NCI-H2081 (cell line): ENCODE measurements at regions not wholly inside any gene's neighbourhood (a gene's known extent, or its start where the extent isn't known, plus 50 kb on each side); places are given as distances from the start of the nearest gene placed in this dataset.
A peak's percentile ranks its signal among the peaks of the same experiment; 100 is the strongest.

Experiments used
- DNase-seq, 2 experiments: peaks; one replicate each; lab custom pipeline; 2025; lab: John Stamatoyannopoulos, UW

DNA sequence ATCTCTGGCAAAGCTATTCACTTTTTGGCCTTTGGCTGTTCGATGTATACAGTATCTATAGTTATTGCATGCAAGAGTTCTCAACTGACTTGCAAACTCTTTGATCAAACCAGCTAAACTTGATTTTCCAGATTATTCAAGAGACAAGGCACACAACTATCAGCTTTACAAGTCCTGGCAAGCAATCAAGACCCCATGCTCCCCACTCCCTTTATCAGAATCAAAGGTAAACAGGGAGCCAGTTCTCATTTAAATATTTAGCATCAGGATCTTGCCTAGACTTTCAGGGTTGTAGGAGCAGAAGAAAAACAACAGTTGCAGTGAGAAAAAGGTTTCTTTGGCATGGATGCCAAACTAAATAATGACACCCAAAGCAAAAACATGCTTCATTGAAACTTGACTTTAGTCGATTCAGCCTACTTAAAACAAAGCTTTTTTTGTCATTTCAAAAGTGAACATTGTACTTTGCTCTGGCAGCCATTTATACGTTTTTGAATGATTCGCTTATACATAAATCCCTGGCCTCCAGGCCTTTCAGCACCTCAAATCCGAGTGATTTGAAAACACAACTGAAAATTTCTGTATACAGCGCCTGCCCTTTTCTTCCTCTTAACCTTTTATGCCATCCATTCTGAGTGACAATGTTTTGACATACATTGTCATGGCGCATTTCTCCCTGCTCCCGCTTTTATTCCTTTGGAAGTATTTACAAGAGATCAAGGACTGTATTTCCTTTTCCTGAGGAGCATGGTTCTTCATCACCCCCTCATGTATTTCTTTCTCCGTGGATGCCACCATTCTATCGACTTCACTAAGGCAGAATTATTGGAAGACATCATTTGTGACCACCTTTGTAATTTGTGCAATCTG, 340.8 kb downstream of the KLF5 start:
- no peak for DNase-seq

GRCh38 chr13:73397496-73398305, 338.9 kb downstream of the KLF5 start:
- no peak for DNase-seq

- DNase-seq = no peak
These were observed 335.3 kb downstream of the KLF5 start for GRCh38 chr13:73394066-73394465.

DNA sequence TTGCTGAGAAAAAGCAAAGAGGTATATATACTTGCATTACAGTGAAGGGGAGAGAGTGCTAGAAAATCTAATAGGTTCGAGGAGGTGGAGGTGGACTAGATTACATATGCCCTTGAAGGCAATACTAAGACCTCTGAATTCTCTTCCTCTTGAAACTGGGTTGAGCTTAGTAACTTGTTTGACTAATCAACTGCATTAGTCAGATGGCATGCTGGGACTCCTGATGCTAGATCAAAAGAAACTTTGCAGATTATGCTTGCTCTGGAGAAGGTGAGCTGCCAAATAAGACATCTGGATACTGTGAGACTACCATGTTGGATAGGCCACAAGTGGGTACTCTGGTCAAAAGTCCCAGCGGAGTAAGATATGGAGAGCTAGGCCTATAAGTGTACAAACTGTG, 331.3 kb downstream of the KLF5 start:
- no peak for DNase-seq

GRCh38 chr13:73388586-73388985, 329.8 kb downstream of the KLF5 start:
- DNase-seq = no peak

DNA sequence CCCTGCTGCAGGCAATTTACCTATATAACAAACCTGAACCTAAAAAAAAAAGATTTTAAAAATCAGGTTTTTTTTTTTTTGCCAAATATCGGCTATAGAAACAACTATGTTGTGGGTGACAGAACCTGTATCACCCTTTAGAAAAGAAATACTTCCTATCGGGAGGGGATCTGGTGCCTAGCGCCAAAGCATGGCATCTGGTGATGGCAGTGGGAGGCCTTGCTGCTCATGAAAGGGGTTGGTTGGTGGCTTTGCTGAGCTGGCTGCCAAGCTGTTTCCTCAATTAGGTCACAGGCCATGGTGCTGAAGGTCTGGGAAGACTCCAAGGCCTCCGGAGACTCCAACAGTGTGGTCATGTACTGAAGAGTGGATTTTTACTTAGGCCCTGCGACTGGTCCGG, 328.5 kb downstream of the KLF5 start:
- no peak for DNase-seq

DNA sequence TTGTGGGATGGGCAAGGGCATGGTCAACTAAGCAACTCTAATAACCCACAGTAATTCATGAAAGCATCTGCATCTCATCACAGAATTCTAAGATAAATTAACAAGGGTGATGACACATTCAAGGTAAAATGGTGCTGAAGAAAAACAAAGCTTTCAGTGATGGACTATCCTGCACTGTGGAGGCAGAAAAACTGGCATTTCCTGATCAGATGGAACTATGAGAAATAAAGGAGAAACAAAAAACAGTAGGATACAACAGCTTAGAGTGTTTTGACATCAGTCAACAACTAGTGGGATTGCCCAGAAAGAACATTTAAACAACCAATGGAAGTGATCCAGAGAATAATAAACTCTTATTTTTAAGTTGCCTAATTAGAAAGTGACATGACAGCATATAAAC, 327.0 kb downstream of the KLF5 start:
- DNase-seq = no peak

DNA sequence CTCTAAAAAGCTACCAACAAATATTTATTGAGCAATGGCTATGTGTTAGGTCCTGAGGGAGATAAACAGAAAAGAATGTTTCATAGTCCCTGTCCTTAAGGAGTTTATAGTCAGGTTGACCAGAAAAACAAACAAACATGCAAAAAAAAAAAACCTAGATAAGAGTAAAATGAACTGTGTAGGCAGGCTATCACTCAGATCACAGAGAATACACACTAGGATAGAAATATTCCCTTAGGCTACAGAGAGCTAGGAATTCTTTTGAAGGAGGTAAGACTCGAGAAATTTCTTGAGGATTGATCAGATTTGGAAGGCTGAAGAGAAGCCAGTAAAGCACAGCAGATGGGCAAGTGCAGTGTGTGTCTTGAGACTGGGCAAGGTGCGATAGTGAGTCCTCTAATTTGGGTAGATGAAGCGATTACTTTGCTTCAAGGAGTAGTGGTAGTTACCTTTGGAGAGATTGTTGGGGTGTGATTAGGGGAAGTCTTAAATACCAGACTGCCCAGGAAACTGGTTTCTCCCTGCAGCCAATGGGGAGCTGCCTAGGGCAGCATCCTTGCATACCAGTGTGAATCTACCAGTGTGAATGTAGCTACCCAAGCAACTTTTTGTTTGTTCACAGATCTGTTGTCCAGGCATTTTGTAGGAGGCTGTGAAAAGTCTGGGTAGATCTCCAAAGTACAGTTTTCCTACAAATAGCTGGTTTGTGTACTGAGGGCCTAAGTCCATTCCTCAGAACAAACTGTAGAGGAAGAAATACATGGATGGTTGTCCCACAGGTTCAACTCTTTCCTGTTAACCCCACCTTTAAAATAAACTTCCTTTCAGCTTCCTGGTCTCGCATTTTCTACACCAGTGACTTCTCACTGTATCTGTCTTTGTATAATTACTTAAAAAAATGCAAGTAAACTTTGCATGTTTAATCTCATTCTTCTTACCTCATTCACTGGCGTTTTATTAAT, 314.1 kb downstream of the KLF5 start:
- DNase-seq = no peak

DNA sequence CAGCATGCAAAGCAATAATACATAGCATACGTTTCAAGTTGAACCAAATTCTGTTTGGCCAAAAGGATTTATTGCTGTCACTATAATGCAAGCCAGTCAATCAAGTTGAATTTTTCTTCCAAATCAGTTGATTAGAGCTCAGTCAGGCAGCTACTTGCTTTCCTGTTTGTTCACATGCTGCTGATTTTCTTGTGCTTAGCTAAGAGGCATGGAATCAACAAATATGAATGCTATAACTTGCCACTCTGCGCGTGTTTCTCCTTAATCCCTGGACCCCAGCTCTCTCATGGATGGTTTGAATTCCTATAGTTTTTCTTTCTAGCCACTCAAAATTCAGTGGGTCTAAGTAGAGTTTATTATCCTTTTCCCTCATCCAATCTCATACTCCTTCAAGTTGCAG, 311.3 kb downstream of the KLF5 start:
- DNase-seq = no peak

- no peak for DNase-seq
These were observed 310.3 kb downstream of the KLF5 start for GRCh38 chr13:73369095-73369494.

GRCh38 chr13:73368608-73369007, 309.8 kb downstream of the KLF5 start:
- no peak for DNase-seq

DNA sequence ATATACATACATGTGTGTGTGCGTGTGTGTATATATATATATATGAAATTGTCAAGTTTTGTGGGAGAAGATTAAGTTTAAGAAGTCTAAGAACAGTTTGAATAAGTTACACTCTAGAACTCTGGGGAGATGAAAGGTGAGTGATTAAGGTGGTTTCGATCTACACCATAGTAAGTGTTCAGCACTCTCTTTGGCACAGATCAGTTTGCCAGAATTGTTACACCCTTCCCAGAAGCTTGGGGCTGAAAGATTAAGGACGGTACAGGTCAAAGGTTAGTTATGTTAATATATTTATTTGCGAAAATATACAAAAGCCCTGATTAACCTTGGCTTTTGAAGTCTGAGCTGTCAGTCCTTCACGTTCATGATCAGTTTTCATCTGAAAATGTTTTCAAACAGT, 309.1 kb downstream of the KLF5 start:
- DNase-seq = no peak

DNA sequence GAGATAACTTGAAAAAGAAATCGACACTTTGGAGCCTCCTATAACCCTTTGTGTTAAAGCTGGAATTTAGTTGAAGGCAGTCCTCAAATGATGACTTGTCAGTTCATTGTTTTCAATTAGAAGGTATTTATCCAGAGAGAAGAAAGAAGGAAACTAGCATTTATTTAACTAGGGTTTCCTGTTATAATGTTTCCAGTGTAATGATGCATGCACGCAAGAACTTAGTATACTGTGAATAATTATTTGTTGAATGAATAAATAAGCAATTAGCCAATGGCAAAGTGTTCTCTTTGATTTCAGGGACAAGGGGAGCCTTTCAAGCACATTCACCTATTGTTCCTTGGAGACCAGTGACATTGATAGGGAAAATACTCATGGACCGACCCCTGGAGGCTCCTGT, 307.4 kb downstream of the KLF5 start:
- DNase-seq = peak; percentile 6 to 52

DNA sequence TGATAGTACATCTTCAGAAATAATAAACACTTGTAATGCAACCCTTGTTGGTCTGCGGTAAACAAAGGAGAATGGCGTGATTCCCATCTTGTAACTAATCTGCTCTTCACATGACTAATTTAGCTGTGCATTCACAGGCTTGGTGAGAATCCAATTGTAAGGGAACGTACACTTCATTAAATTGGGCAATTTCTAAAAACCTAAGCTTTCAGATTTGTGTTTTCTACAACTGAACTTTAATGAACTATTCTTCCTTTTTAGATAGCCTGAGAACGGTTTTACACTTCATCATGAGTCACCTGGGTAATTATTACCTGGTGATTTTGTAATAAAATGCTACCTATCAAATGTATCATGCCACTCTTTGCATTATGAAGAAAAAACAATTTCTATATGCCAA, 306.9 kb downstream of the KLF5 start:
- DNase-seq = no peak

DNA sequence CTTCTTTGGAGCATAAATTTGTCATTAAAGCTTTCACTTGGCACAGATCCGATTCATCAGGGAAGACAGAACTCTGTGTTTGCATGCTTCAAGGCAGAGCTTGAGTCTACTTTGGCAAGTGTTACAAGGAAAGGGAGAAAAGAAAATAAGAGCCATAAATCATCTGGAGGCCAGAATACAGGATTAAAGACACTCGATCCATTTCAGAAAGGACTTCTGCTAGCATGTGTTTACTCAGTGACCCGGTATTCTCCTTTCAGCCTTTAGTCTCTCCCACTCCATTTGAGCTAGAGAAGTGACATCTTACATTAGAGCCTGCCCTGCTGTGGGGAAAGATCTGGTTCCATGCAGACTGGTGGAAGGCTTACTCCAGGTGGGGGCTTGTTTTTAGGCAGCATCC, 306.4 kb downstream of the KLF5 start:
- DNase-seq = peak in 1 of 2 experiments; percentile 1

- no peak for DNase-seq
These were observed 305.9 kb downstream of the KLF5 start for GRCh38 chr13:73364736-73365135.

- no peak for DNase-seq
These were observed 299.8 kb downstream of the KLF5 start for GRCh38 chr13:73358606-73359095.

DNA sequence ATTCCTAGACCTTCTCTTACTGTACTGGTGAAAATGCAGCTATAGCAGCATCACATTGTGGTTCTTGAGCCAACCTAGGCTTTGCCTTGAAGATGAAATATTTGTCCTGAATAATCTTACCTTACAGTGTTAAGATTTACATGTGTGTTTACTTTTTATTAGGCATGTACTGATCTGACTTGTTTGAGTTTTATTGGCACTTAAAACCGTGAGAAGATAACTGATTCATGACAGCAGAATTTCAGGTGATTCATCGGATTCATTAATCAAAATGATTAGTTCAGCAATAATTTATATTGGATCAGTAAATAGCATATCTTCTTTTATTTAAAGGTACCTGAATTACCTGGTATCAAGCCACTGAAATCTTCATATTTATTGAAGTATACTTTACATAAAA, 296.3 kb downstream of the KLF5 start:
- no peak for DNase-seq

DNA sequence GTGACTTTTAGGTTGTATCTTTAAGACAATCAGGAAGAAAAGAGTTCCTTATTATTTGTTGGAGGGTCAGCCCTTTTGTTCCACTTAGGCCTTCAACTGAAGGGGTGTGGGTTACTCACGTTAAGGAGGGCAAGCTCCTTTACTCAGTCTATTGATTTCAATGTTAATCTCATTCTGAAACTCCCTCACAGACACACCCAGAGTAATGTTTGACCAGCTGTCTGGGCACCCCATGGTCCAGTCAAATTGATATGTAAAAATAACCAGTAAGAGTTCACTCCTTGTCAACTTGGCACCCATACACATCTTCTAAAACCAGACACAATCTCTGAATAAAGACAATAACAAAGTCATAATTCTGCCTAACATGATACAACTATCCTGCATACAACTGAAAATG, 292.9 kb downstream of the KLF5 start:
- DNase-seq = no peak

DNA sequence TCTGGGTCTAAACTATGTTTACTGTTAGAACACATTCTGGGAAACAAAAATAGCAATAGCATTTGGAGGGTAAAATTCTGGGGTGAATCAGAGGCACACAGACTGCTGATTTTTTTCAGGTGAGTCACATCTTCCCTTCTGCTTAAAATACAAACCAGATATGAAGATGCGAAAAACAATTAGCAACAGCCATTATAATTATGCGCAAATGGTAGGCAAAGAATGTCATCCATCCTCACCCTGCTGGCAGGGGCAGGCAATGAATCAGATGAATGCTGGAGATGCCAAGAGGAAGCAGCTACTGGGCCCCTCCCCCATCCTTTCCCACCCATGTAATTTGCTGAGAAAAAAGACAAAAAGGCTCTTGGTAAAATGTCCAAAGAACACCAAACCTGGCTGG, 282.9 kb downstream of the KLF5 start:
- no peak for DNase-seq

GRCh38 chr13:73340069-73340468, 281.3 kb downstream of the KLF5 start:
- no peak for DNase-seq

DNA sequence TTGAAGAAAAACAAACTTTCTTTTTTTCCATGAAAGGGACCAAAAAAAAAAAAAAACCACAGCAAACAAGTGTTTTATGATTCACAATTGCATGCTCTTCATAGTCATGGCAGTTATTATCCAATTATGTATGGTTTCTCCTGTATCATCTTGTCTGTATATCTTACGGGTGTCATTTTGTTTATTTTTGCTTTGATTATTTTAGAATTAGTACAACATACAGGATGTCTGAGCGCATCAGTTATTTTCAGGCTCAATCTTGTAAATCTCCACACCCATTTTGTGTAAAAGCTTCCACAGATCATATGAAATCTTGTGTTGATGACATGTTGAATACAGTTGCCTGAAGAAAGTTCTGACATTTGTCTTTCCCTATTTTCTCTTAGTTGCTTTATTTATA, 280.3 kb downstream of the KLF5 start:
- DNase-seq = no peak
